ENCODE measurements at regions not wholly inside any gene's neighbourhood (a gene's known extent, or its start where the extent isn't known, plus 50 kb on each side); places are given as distances from the start of the nearest gene placed in this dataset.
"Not testable (repeated sequence)": the region's sequence is repeated elsewhere in the genome, so short reads cannot be mapped to it uniquely, and the experiment has no call there.

- no peak for DNase-seq
Measured at GRCh38 chr3:137641879-137642704, 122.0 kb upstream of the SOX14 start.

GRCh38 chr3:137642831-137643230 is 121.3 kb upstream of the SOX14 start:
- DNase-seq = no peak

- DNase-seq = no peak
Measured at GRCh38 chr3:137647179-137647578, 116.9 kb upstream of the SOX14 start.

DNA sequence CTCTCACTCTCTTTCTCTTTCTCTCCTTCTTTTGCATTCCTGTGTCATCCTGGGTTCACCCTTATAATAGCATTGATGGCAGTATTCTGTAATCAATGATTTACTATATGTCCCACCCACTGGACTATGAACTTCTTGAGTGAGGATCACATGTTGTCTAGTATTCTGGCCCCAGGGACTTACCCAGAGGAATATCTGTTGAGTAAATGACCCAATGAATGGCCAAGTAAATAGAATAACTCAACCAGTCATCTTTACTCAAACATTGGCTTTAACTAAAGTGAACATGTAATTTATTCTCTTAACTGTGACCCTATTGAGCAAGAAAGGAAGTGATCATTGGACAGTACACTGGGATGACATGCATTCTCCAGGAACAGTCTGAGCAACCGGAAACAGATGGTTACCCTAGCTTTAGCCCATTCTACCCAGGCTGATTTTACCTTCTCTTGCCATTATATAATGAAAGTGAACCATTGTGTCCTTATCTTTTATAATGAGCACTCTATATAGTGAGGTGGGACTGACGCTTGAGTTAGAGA is 94.5 kb upstream of the SOX14 start:
- no peak for DNase-seq

DNA sequence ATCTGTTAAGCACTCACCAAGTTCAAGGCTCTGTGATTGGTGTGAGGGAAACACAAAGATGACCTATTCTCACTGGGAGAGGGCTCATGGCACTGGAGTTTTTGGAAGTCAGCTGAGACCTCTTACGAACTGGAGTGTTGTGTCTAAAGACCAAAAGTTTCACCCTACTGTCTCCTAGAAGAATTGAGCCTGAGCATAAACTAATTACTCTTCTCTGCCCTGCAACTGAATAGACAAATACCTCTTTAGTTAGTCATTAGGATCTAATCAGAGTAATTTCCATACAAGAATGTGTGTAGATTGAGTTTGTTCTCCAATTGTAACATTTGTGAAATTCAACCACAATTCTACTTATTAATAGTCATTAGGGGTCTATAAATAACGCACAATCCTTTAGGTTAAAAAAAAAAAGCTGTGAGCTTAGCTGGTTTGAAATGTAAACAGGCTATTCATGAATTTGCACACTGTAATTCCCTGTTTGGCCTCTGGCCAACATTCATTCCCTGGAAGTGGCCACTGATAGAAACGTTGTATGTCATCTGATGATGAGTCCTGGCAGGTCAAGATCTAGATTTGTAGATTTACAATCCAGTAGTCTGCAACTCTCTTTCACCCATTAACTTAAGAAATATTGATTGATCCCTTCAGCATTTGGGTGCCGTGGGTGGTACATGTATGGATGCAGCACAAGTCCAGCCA is 76.8 kb upstream of the SOX14 start:
- DNase-seq = no peak

GRCh38 chr3:137692803-137693431 is 71.2 kb upstream of the SOX14 start:
- DNase-seq = no peak

GRCh38 chr3:137693791-137694190 is 70.3 kb upstream of the SOX14 start:
- no peak for DNase-seq

DNA sequence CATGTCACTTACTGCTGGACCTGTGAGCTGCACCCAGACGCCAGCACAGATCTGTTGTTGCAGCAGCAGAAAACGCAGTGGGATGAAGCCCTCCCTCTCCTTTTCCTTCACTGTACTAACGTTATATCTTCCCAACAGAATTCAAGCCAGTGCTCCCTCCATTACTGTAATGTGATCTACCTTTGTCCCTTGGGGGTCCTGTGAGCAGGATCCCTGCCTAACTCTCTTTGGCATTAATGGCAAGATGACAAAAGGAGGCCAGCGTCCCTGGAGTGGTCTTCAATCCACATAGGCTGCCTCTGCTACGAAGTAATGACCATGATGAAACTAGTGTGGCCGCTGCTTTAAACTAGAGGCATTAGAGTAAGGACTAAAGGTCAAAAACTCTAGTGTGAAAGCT is 69.3 kb upstream of the SOX14 start:
- no peak for DNase-seq

DNA sequence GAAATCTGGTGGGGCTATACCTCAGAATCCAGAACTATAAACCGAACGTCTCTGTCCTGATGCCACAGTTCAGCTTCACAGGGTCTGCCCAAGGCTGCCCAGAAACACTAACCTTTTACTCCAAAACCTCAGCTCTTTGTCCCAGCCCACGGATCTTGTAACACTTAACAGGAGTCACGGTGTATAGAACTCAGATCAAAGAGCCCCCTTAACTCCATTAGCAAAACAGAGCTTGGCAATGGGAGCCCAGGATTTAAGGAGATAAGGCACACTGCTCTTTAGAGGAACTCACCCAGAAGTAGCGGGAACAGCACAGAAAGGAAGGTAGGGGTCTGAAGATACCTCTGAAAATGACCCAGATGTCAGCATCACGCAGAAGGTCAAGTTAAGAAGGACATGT is 68.8 kb upstream of the SOX14 start:
- DNase-seq = no peak

GRCh38 chr3:137709011-137709601 is 55.0 kb upstream of the SOX14 start:
- no peak for DNase-seq

DNA sequence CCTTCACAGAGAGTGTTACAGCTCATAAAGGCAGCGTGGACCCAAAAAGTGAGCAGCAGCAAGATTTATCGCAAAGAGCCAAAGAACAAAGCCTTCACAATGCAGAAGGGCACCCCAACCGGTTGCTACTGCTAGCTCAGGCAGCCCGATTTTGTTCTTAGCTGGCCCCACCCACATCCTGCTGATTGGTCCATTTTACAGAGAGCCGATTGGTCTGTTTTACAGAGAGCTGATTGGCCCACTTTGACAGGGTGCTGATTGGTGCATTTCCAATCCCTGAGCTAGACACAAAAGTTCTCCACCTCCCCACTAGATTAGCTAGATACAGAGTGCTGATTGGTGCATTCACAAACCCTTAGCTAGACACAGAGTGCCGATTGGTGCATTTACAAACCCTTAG is 50.1 kb upstream of the SOX14 start:
- DNase-seq = not testable (repeated sequence)
